SK-N-SH treated with all-trans-retinoic acid at 6 μM for 48 hours (cell line): ENCODE measurements at regions not wholly inside any gene's neighbourhood (a gene's known extent, or its start where the extent isn't known, plus 50 kb on each side); places are given as distances from the start of the nearest gene placed in this dataset.

ENCODE experiments used
- ATAC-seq: fragments of 200-7000 bp; cut with Tn5 transposase; 3 replicates; pipeline ENCODE4 v1.9.1; 2020; ENCODE audit warnings: mild to moderate bottlenecking, moderate library complexity
- ARNTL ChIP-seq: fragments of 450-650 bp; formaldehyde crosslinking; IDR thresholded peaks from 2 replicates; pipeline ENCODE4 v1.5.0; 2020; ENCODE audit warnings: low read depth, mild to moderate bottlenecking, moderate library complexity, borderline replicate concordance
- BACH2 ChIP-seq: fragments of 250-450 bp; sonication (Bioruptor Pico); IDR thresholded peaks from 2 replicates; pipeline ENCODE4 v1.9.0; 2021; ENCODE audit warnings: mild to moderate bottlenecking, borderline replicate concordance
- CSDC2 ChIP-seq: fragments of 250-450 bp; sonication (Bioruptor Pico); IDR thresholded peaks from 2 replicates; pipeline ENCODE4 v1.5.0; 2020; ENCODE audit warnings: mild to moderate bottlenecking, moderate library complexity
- ESRRG ChIP-seq: fragments of 250-450 bp; sonication (Bioruptor Pico); IDR thresholded peaks from 2 replicates; pipeline ENCODE4 v1.6.1; 2021; ENCODE audit warnings: mild to moderate bottlenecking
- ISL1 ChIP-seq: fragments of 250-450 bp; sonication (Bioruptor Pico); IDR thresholded peaks from 2 replicates; pipeline ENCODE4 v2.1.2; 2022; ENCODE audit warnings: mild to moderate bottlenecking, moderate library complexity
- OSR1 ChIP-seq: fragments of 250-450 bp; sonication (Bioruptor Pico); IDR thresholded peaks from 2 replicates; pipeline ENCODE4 v1.8.0; 2022; ENCODE audit warnings: moderate library complexity, mild to moderate bottlenecking, inconsistent platforms
- POU6F1 ChIP-seq: fragments of 250-450 bp; sonication (Bioruptor Pico); IDR thresholded peaks from 2 replicates; pipeline ENCODE4 v1.8.0; 2021; ENCODE audit warnings: low read depth, mild to moderate bottlenecking, moderate library complexity, borderline replicate concordance
- PPARA ChIP-seq: fragments of 250-450 bp; sonication (Bioruptor Pico); IDR thresholded peaks from 2 replicates; pipeline ENCODE4 v1.5.0; 2020; ENCODE audit warnings: mild to moderate bottlenecking, borderline replicate concordance
- RARB ChIP-seq: fragments of 250-450 bp; sonication (Bioruptor Pico); IDR thresholded peaks from 2 replicates; pipeline ENCODE4 v1.8.0; 2021; ENCODE audit warnings: mild to moderate bottlenecking, moderate library complexity
- SNAI2 ChIP-seq: fragments of 250-450 bp; sonication (Bioruptor Pico); IDR thresholded peaks from 2 replicates; pipeline ENCODE4 v1.5.0; 2020; ENCODE audit warnings: mild to moderate bottlenecking, moderate library complexity
- ZC3H10 ChIP-seq: fragments of 250-450 bp; sonication (Bioruptor Pico); IDR thresholded peaks from 2 replicates; pipeline ENCODE4 v1.5.1; 2021; ENCODE audit warnings: mild to moderate bottlenecking, moderate library complexity
- ZFP3 ChIP-seq: fragments of 250-450 bp; sonication (Bioruptor Pico); IDR thresholded peaks from 2 replicates; pipeline ENCODE4 v1.5.0; 2020; ENCODE audit warnings: mild to moderate bottlenecking, moderate library complexity
- ZFP30 ChIP-seq: fragments of 450-650 bp; formaldehyde crosslinking; IDR thresholded peaks from 2 replicates; pipeline ENCODE4 v1.5.0; 2022; ENCODE audit warnings: mild to moderate bottlenecking, moderate library complexity
- ZNF565 ChIP-seq: fragments of 450-650 bp; formaldehyde crosslinking; conservative IDR thresholded peaks from 2 replicates; pipeline ENCODE4 v1.5.0; 2020; ENCODE audit warnings: low read depth, mild to moderate bottlenecking, moderate library complexity
- ZNF70 ChIP-seq: fragments of 450-650 bp; formaldehyde crosslinking; IDR thresholded peaks from 2 replicates; pipeline ENCODE4 v1.5.0; 2020; ENCODE audit warnings: mild to moderate bottlenecking, moderate library complexity
- ZNF8 ChIP-seq: fragments of 450-650 bp; formaldehyde crosslinking; IDR thresholded peaks from 2 replicates; pipeline ENCODE4 v1.5.0; 2020; ENCODE audit warnings: mild to moderate bottlenecking, moderate library complexity
- TF ChIP-seq, protein P1 (sequence below): fragments of 250-450 bp; sonication (Bioruptor Pico); IDR thresholded peaks from 2 replicates; pipeline ENCODE4 v1.8.0; 2020; ENCODE audit warnings: mild to moderate bottlenecking, moderate library complexity, borderline replicate concordance
- TF ChIP-seq, protein P2 (sequence below): fragments of 250-450 bp; sonication (Bioruptor Pico); IDR thresholded peaks from 2 replicates; pipeline ENCODE4 v1.5.0; 2020; ENCODE audit warnings: mild to moderate bottlenecking, moderate library complexity
- TF ChIP-seq, protein P3 (sequence below): fragments of 250-450 bp; sonication (Bioruptor Pico); IDR thresholded peaks from 2 replicates; pipeline ENCODE4 v1.5.1; 2020; ENCODE audit warnings: low read depth, mild to moderate bottlenecking, moderate library complexity

GRCh38 chr1:58971629-58972140 lies 187.8 kb upstream of the JUN start:
- TF ChIP-seq ZNF70 (CRISPR knock-in tag) (no peak), CSDC2 (no peak), ZNF8 (CRISPR knock-in tag) (no peak), ZC3H10 (no peak), RARB (CRISPR knock-in tag) (no peak), OSR1 (CRISPR knock-in tag) (no peak), POU6F1 (CRISPR knock-in tag) (no peak), SNAI2 (CRISPR knock-in tag) (no peak), ZNF565 (CRISPR knock-in tag) (no peak), ISL1 (CRISPR knock-in tag) (no peak), ESRRG (CRISPR knock-in tag) (no peak), ARNTL (CRISPR knock-in tag) (no peak), PPARA (CRISPR knock-in tag) (no peak)
- TF ChIP-seq, protein P1, sequence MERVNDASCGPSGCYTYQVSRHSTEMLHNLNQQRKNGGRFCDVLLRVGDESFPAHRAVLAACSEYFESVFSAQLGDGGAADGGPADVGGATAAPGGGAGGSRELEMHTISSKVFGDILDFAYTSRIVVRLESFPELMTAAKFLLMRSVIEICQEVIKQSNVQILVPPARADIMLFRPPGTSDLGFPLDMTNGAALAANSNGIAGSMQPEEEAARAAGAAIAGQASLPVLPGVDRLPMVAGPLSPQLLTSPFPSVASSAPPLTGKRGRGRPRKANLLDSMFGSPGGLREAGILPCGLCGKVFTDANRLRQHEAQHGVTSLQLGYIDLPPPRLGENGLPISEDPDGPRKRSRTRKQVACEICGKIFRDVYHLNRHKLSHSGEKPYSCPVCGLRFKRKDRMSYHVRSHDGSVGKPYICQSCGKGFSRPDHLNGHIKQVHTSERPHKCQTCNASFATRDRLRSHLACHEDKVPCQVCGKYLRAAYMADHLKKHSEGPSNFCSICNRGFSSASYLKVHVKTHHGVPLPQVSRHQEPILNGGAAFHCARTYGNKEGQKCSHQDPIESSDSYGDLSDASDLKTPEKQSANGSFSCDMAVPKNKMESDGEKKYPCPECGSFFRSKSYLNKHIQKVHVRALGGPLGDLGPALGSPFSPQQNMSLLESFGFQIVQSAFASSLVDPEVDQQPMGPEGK: no peak
- TF ChIP-seq, protein P2, sequence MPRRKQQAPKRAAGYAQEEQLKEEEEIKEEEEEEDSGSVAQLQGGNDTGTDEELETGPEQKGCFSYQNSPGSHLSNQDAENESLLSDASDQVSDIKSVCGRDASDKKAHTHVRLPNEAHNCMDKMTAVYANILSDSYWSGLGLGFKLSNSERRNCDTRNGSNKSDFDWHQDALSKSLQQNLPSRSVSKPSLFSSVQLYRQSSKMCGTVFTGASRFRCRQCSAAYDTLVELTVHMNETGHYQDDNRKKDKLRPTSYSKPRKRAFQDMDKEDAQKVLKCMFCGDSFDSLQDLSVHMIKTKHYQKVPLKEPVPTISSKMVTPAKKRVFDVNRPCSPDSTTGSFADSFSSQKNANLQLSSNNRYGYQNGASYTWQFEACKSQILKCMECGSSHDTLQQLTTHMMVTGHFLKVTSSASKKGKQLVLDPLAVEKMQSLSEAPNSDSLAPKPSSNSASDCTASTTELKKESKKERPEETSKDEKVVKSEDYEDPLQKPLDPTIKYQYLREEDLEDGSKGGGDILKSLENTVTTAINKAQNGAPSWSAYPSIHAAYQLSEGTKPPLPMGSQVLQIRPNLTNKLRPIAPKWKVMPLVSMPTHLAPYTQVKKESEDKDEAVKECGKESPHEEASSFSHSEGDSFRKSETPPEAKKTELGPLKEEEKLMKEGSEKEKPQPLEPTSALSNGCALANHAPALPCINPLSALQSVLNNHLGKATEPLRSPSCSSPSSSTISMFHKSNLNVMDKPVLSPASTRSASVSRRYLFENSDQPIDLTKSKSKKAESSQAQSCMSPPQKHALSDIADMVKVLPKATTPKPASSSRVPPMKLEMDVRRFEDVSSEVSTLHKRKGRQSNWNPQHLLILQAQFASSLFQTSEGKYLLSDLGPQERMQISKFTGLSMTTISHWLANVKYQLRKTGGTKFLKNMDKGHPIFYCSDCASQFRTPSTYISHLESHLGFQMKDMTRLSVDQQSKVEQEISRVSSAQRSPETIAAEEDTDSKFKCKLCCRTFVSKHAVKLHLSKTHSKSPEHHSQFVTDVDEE (CRISPR knock-in tag): no peak
- ATAC-seq: no peak

GRCh38 chr1:58975888-58976287 lies 192.0 kb upstream of the JUN start:
- TF ChIP-seq ZNF70 (CRISPR knock-in tag) (no peak), ARNTL (CRISPR knock-in tag) (no peak)
- ATAC-seq: no peak

GRCh38 chr1:58976294-58976693 lies 192.4 kb upstream of the JUN start:
- no peak for ATAC-seq
- TF ChIP-seq SNAI2 (CRISPR knock-in tag) (no peak), ISL1 (CRISPR knock-in tag) (no peak), ZC3H10 (no peak), ZFP3 (CRISPR knock-in tag) (no peak), ZNF565 (CRISPR knock-in tag) (no peak), ARNTL (CRISPR knock-in tag) (no peak), BACH2 (CRISPR knock-in tag) (no peak), ZFP30 (CRISPR knock-in tag) (no peak), OSR1 (CRISPR knock-in tag) (no peak), PPARA (CRISPR knock-in tag) (no peak), CSDC2 (no peak), ZNF8 (CRISPR knock-in tag) (no peak), ZNF70 (CRISPR knock-in tag) (no peak), POU6F1 (CRISPR knock-in tag) (no peak)
- TF ChIP-seq, protein P1: no peak
- TF ChIP-seq, protein P3, sequence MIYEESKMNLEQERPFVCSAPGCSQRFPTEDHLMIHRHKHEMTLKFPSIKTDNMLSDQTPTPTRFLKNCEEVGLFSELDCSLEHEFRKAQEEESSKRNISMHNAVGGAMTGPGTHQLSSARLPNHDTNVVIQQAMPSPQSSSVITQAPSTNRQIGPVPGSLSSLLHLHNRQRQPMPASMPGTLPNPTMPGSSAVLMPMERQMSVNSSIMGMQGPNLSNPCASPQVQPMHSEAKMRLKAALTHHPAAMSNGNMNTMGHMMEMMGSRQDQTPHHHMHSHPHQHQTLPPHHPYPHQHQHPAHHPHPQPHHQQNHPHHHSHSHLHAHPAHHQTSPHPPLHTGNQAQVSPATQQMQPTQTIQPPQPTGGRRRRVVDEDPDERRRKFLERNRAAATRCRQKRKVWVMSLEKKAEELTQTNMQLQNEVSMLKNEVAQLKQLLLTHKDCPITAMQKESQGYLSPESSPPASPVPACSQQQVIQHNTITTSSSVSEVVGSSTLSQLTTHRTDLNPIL (CRISPR knock-in tag): no peak
